OCI-LY1 (cell line): ENCODE measurements at regions not wholly inside any gene's neighbourhood (a gene's known extent, or its start where the extent isn't known, plus 50 kb on each side); places are given as distances from the start of the nearest gene placed in this dataset.

ENCODE experiments used
- CTCF ChIP-seq: fragments of 200-600 bp; sonication (generic), shearing (Covaris generic); IDR thresholded peaks from 2 replicates; pipeline ENCODE4 v1.5.1; 2017; ENCODE audit warnings: mild to moderate bottlenecking, antibody characterized with exemption, low read length, moderate library complexity, mixed read lengths
- EZH2 ChIP-seq: fragments of 200-600 bp; sonication (generic), shearing (Covaris generic); IDR thresholded peaks from 2 replicates; pipeline ENCODE4 v1.8.0; 2017; ENCODE audit warnings: borderline replicate concordance, mixed run types, mild to moderate bottlenecking, antibody characterized with exemption, low read length, moderate library complexity, mixed read lengths

GRCh38 chr5:123279136-123279535 lies 144.1 kb downstream of the CEP120 start:
- TF ChIP-seq CTCF (no peak), EZH2 (no peak)
